GM12878 (cell line): ENCODE measurements at regions not wholly inside any gene's neighbourhood (a gene's known extent, or its start where the extent isn't known, plus 50 kb on each side); places are given as distances from the start of the nearest gene placed in this dataset.

ENCODE experiments used
- ATAC-seq: fragments of 200-7000 bp; cut with Tn5 transposase; 3 replicates; pipeline ENCODE4 v1.9.1; 2020; ENCODE audit warnings: mild to moderate bottlenecking, moderate library complexity
- BruUV-seq: library from RNA; stranded (reverse); fragments of 400-500 nt; replicated peaks from 2 replicates; lab custom pipeline; 2021; lab: Mats Ljungman, UMichigan
- CTCF ChIA-PET: fragments of 300-600 bp; sonication (Branson Sonifier 250); formaldehyde crosslinking; extraction: SDS; loops from one replicate; lab custom pipeline; 2021; ENCODE audit warnings: inconsistent platforms; lab: Yijun Ruan, JAX
- POLR2A ChIA-PET: fragments of 350-600 bp; formaldehyde crosslinking; extraction: SDS; loops from one replicate; lab custom pipeline; 2021; ENCODE audit warnings: inconsistent platforms; lab: Charles Lee
- RAD21 ChIA-PET: fragments of 300-600 bp; sonication (Branson Sonifier 250); formaldehyde crosslinking; loops from one replicate; lab custom pipeline; 2023; ENCODE audit warnings: antibody characterized with exemption; ENCODE audit not compliant: unreplicated experiment; lab: Charles Lee
- SMC1A ChIA-PET: fragments of 300-600 bp; sonication (Branson Sonifier 250); formaldehyde crosslinking; loops from one replicate; lab custom pipeline; 2023; ENCODE audit not compliant: unreplicated experiment, uncharacterized antibody; lab: Charles Lee
- DNase-seq: peaks from one replicate; pipeline ENCODE4 v3.0.0-alpha.2; 2011; ENCODE audit warnings: low read depth, low spot score
- FAIRE-seq: peaks from 3 replicates; lab custom pipeline; 2011; peaks lifted over from hg19 to GRCh38; lab: Jason Lieb, UNC
- H2AFZ ChIP-seq: 2 replicates; pipeline ENCODE4 v1.6.0; 2011; ENCODE audit warnings: low read depth, low read length, control low read depth; ENCODE audit not compliant: control insufficient read depth
- H3K27ac ChIP-seq: 2 replicates; pipeline ENCODE4 v1.5.1; 2011; ENCODE audit warnings: control low read depth; ENCODE audit not compliant: control insufficient read depth, insufficient read depth
- H3K27me3 ChIP-seq, 2 experiments: replicated peaks in 1 of 2; 2 replicates each; pipeline versions ENCODE4 v1.6.0 to v1.6.1; 2011; ENCODE audit warnings: low read length in 1 of 2; ENCODE audit not compliant: control insufficient read depth in 2 of 2, insufficient read depth in 2 of 2
- H3K36me3 ChIP-seq, 2 experiments: 2 replicates each; pipeline ENCODE4 v1.5.1; 2011; ENCODE audit warnings: low read length in 1 of 2; ENCODE audit not compliant: control insufficient read depth in 2 of 2, insufficient read depth in 2 of 2
- H3K4me1 ChIP-seq: 2 replicates; pipeline ENCODE4 v1.6.1; 2011; ENCODE audit warnings: mild to moderate bottlenecking, low read length, moderate library complexity, mixed read lengths; ENCODE audit not compliant: control insufficient read depth, insufficient read depth
- H3K4me2 ChIP-seq: 2 replicates; pipeline ENCODE4 v1.6.0; 2011; ENCODE audit warnings: control low read depth; ENCODE audit not compliant: control insufficient read depth, insufficient read depth
- H3K4me3 ChIP-seq: fragments of 200-600 bp; sonication (generic); 2 replicates; pipeline ENCODE4 v1.5.1; 2016
- H3K79me2 ChIP-seq: 2 replicates; pipeline ENCODE4 v1.6.0; 2011; ENCODE audit warnings: low read length; ENCODE audit not compliant: control insufficient read depth, insufficient read depth
- H3K9ac ChIP-seq: 2 replicates; pipeline ENCODE4 v1.8.0; 2011; ENCODE audit warnings: low read length, control low read depth, mixed read lengths; ENCODE audit not compliant: control insufficient read depth, insufficient read depth
- H3K9me3 ChIP-seq: replicated peaks from 3 replicates; pipeline ENCODE4 v1.5.1; 2011; ENCODE audit warnings: mild to moderate bottlenecking, low read length; ENCODE audit not compliant: control insufficient read depth, insufficient read depth
- H4K20me1 ChIP-seq: 2 replicates; pipeline ENCODE4 v1.6.0; 2011; ENCODE audit not compliant: control insufficient read depth, insufficient read depth
- MAX ChIP-seq: IDR thresholded peaks from 2 replicates; pipeline ENCODE4 v1.6.1; 2012; ENCODE audit warnings: low read depth, low read length, improper control_type of control experiment
- NR2C1 ChIP-seq: fragments of 450-650 bp; IDR thresholded peaks from 2 replicates; pipeline ENCODE4 v1.6.1; 2017; ENCODE audit warnings: antibody characterized with exemption, mild to moderate bottlenecking, moderate library complexity
- NRF1 ChIP-seq: conservative IDR thresholded peaks from 2 replicates; pipeline ENCODE4 v1.6.1; 2011; ENCODE audit warnings: mild to moderate bottlenecking, low read depth, low read length, improper control_type of control experiment
- PBX3 ChIP-seq: IDR thresholded peaks from 2 replicates; pipeline ENCODE4 v1.6.1; 2011; ENCODE audit warnings: mild to moderate bottlenecking, low read depth, low read length, moderate library complexity; ENCODE audit not compliant: insufficient replicate concordance
- SMAD5 ChIP-seq: IDR thresholded peaks from 2 replicates; pipeline ENCODE4 v1.6.1; 2016; ENCODE audit warnings: antibody characterized with exemption, low read depth
- SREBF2 ChIP-seq: IDR thresholded peaks from 2 replicates; pipeline ENCODE4 v1.6.1; 2012; ENCODE audit warnings: mild to moderate bottlenecking, low read length
- ZNF207 ChIP-seq: fragments of 450-650 bp; IDR thresholded peaks from 2 replicates; pipeline ENCODE4 v1.6.1; 2014; ENCODE audit warnings: antibody characterized with exemption, mild to moderate bottlenecking, borderline replicate concordance
- WGBS: methylation state at CpG from one replicate; pipeline ENCODE4 v1.1.6; 2016; ENCODE audit warnings: low lambda C conversion rate; ENCODE audit not compliant: insufficient replicate concordance, insufficient coverage; ENCODE audit errors: missing lambda C conversion rate; 5-methylcytosine and 5-hydroxymethylcytosine counted together
- in situ Hi-C: fragments of 300-500 bp; cut with MboI; formaldehyde crosslinking; loops from 9 replicates; pipeline ENCODE4 v1.14.3; 2018; ENCODE audit warnings: mixed read lengths
- intact Hi-C: fragments of 100-400 bp; cut with micrococcal nuclease; formaldehyde crosslinking; loops from one replicate; pipeline ENCODE4 v1.14.2; 2022; ENCODE audit not compliant: unreplicated experiment

GRCh38 chr17:79150035-79150733 lies 75.6 kb downstream of the ENGASE start:
- CTCF ChIA-PET: no interaction called here
- in situ Hi-C loops: no loop called here
- no peak overlapping the region for H3K4me2 ChIP-seq

More at GRCh38 chr17:79150035-79150733, 75.6 kb downstream of the ENGASE start:
- intact Hi-C loops: no loop called here
- Histone ChIP-seq H3K9me3 (no peaks in the 10 kb centered on the region), H4K20me1 (no peaks in the 10 kb centered on the region), H3K27ac (no peak overlapping the region), H3K79me2 (no peaks in the 10 kb centered on the region), H3K9ac (no peak overlapping the region), H2AFZ (no peak overlapping the region), H3K27me3 (no peaks in the 10 kb centered on the region; a peak in 1 of 4 replicates), H3K36me3 (no peaks in the 10 kb centered on the region), H3K4me3 (no peak overlapping the region), H3K4me1 (no peaks in the 10 kb centered on the region)
- no TSS peak for BruUV-seq
- RAD21 ChIA-PET: no interaction called here
- DNase-seq: peak; percentile 12
- SMC1A ChIA-PET: no interaction called here
- TF ChIP-seq SREBF2 (no peak), PBX3 (no peak), MAX (no peak), SMAD5 (no peak), NRF1 (no peak), NR2C1 (no peak), ZNF207 (no peak)
- WGBS: 32% methylated on average over 14 of the region's 14 CpGs
- ATAC-seq: no peak
- FAIRE-seq: no peak
- POLR2A ChIA-PET: no interaction called here
